Gastrocnemius medialis (tissue), 4 donors: ENCODE measurements at regions not wholly inside any gene's neighbourhood (a gene's known extent, or its start where the extent isn't known, plus 50 kb on each side); places are given as distances from the start of the nearest gene placed in this dataset.

ENCODE experiments used
- CTCF ChIP-seq, 5 experiments: fragments of 450-650 bp in 3 of 5; fragments of 200-600 bp in 2 of 5; sonication (generic) in 2 of 5; IDR thresholded peaks in 4 of 5; conservative IDR thresholded peaks in 1 of 5; 1 replicate in 4 of 5; 2 replicates in 1 of 5; pipeline ENCODE4 v1.5.1; 2016 to 2019; ENCODE audit warnings: antibody characterized with exemption in 5 of 5, mild to moderate bottlenecking in 3 of 5, moderate library complexity in 3 of 5
- POLR2A ChIP-seq, 2 donors: fragments of 450-650 bp; IDR thresholded peaks; one replicate each; pipeline ENCODE4 v1.6.1; 2017; ENCODE audit warnings: antibody characterized with exemption in 2 of 2, mild to moderate bottlenecking in 2 of 2, moderate library complexity in 2 of 2

GRCh38 chr10:29034592-29034991 is 254.3 kb upstream of the LYZL1 start:
- TF ChIP-seq CTCF (IDR thresholded peaks at IDR 0.05 in 4 of 5, conservative IDR thresholded peaks at IDR 0.05 in 1 of 5) (no peak), POLR2A (IDR thresholded peaks at IDR 0.05) (no peak)
